H9 (cell line): ENCODE measurements at regions not wholly inside any gene's neighbourhood (a gene's known extent, or its start where the extent isn't known, plus 50 kb on each side); places are given as distances from the start of the nearest gene placed in this dataset.

Experiments
- DNase-seq: peaks from one replicate; pipeline ENCODE4 v3.0.0-alpha.2; 2017
- H2AFZ ChIP-seq: one replicate; pipeline ENCODE4 v1.6.1; 2013; ENCODE audit warnings: mild to moderate bottlenecking, low read length, control low read depth, moderate library complexity
- H2AK5ac ChIP-seq: 2 replicates; pipeline ENCODE4 v1.6.1; 2013; ENCODE audit warnings: low read length, control low read depth, mixed read lengths; ENCODE audit not compliant: insufficient read length
- H2BK120ac ChIP-seq: one replicate; pipeline ENCODE4 v1.6.1; 2013; ENCODE audit warnings: low read depth, mild to moderate bottlenecking, low read length, control low read depth, inconsistent platforms; ENCODE audit not compliant: poor library complexity, severe bottlenecking
- H2BK12ac ChIP-seq: 2 replicates; pipeline ENCODE4 v1.6.1; 2013; ENCODE audit warnings: low read length, control low read depth, mixed read lengths, low read depth; ENCODE audit not compliant: insufficient read length
- H2BK15ac ChIP-seq: 2 replicates; pipeline ENCODE4 v1.6.1; 2013; ENCODE audit warnings: low read depth, low read length, control low read depth
- H2BK20ac ChIP-seq: one replicate; pipeline ENCODE4 v1.6.1; 2013; ENCODE audit warnings: low read depth, mild to moderate bottlenecking, low read length, control low read depth, inconsistent platforms; ENCODE audit not compliant: poor library complexity, severe bottlenecking
- H2BK5ac ChIP-seq: 2 replicates; pipeline ENCODE4 v1.6.1; 2013; ENCODE audit warnings: low read length, control low read depth, mixed read lengths; ENCODE audit not compliant: insufficient read length
- H3K14ac ChIP-seq: 2 replicates; pipeline ENCODE4 v1.6.1; 2013; ENCODE audit warnings: low read length, control low read depth; ENCODE audit not compliant: insufficient read depth
- H3K18ac ChIP-seq: 2 replicates; pipeline ENCODE4 v1.6.1; 2013; ENCODE audit warnings: low read depth, mild to moderate bottlenecking, mixed read lengths, low read length, control low read depth; ENCODE audit not compliant: insufficient read length
- H3K23ac ChIP-seq: 2 replicates; pipeline ENCODE4 v1.6.1; 2013; ENCODE audit warnings: low read length, control low read depth, mixed read lengths, low read depth; ENCODE audit not compliant: insufficient read length
- H3K23me2 ChIP-seq: 2 replicates; pipeline ENCODE4 v1.6.1; 2013; ENCODE audit warnings: low read depth, mild to moderate bottlenecking, mixed read lengths, low read length, control low read depth; ENCODE audit not compliant: insufficient read length, poor library complexity, severe bottlenecking
- H3K27ac ChIP-seq: 2 replicates; pipeline ENCODE4 v1.5.1; 2013; ENCODE audit warnings: low read length, control low read depth, mixed read lengths, low read depth; ENCODE audit not compliant: insufficient read length
- H3K27me3 ChIP-seq: 2 replicates; pipeline ENCODE4 v1.6.1; 2013; ENCODE audit warnings: low read length, control low read depth, inconsistent platforms; ENCODE audit not compliant: insufficient read depth
- H3K4ac ChIP-seq: 2 replicates; pipeline ENCODE4 v1.6.1; 2013; ENCODE audit warnings: low read depth, mild to moderate bottlenecking, control low read depth, inconsistent platforms, low read length, moderate library complexity
- H3K4me1 ChIP-seq: 2 replicates; pipeline ENCODE4 v1.6.1; 2013; ENCODE audit warnings: low read length, control low read depth, inconsistent platforms; ENCODE audit not compliant: insufficient read depth
- H3K4me2 ChIP-seq: 2 replicates; pipeline ENCODE4 v1.6.1; 2013; ENCODE audit warnings: low read length, control low read depth, mixed read lengths; ENCODE audit not compliant: insufficient read length, insufficient read depth
- H3K56ac ChIP-seq: 2 replicates; pipeline ENCODE4 v1.6.1; 2013; ENCODE audit warnings: low read depth, mild to moderate bottlenecking, mixed read lengths, low read length, control low read depth; ENCODE audit not compliant: insufficient read length
- H3K79me1 ChIP-seq: 2 replicates; pipeline ENCODE4 v1.6.1; 2013; ENCODE audit warnings: low read depth, mild to moderate bottlenecking, moderate library complexity, low read length, control low read depth, inconsistent platforms; ENCODE audit not compliant: insufficient read depth, poor library complexity, severe bottlenecking
- H3K79me2 ChIP-seq: 2 replicates; pipeline ENCODE4 v1.6.1; 2013; ENCODE audit warnings: low read length, control low read depth, inconsistent platforms; ENCODE audit not compliant: insufficient read depth
- H3K9ac ChIP-seq: 2 replicates; pipeline ENCODE4 v1.6.1; 2013; ENCODE audit warnings: low read length, control low read depth, mixed read lengths; ENCODE audit not compliant: insufficient read length; ENCODE audit errors: extremely low read depth
- H3K9me3 ChIP-seq: one replicate; pipeline ENCODE4 v1.6.1; 2013; ENCODE audit warnings: low read depth, low read length, inconsistent platforms; ENCODE audit not compliant: control insufficient read depth
- H3T11ph ChIP-seq: one replicate; pipeline ENCODE4 v1.6.1; 2013; ENCODE audit warnings: mild to moderate bottlenecking, low read length, control low read depth, inconsistent platforms
- H4K20me1 ChIP-seq: one replicate; pipeline ENCODE4 v1.6.1; 2013; ENCODE audit not compliant: control insufficient read depth, insufficient read length, insufficient read depth
- H4K5ac ChIP-seq: 2 replicates; pipeline ENCODE4 v1.6.1; 2013; ENCODE audit warnings: low read depth, mild to moderate bottlenecking, mixed read lengths, low read length, control low read depth; ENCODE audit not compliant: insufficient read length
- H4K8ac ChIP-seq: replicated peaks from 2 replicates; pipeline ENCODE4 v1.6.1; 2013; ENCODE audit warnings: low read length, control low read depth, mixed read lengths, low read depth; ENCODE audit not compliant: insufficient read length
- H4K91ac ChIP-seq: 2 replicates; pipeline ENCODE4 v1.6.1; 2013; ENCODE audit warnings: low read depth, mild to moderate bottlenecking, moderate library complexity, mixed read lengths, low read length, control low read depth; ENCODE audit not compliant: insufficient read length
- H3K27ac Mint-ChIP-seq, 3 experiments: 2 replicates in 2 of 3; 3 replicates in 1 of 3; pipeline ENCODE4 v1.8.0; 2020 to 2021; ENCODE audit warnings: mixed read lengths in 3 of 3, mild to moderate bottlenecking in 1 of 3, moderate library complexity in 1 of 3
- H3K27me3 Mint-ChIP-seq: 2 replicates; pipeline ENCODE4 v1.8.0; 2021; ENCODE audit warnings: low read depth, mild to moderate bottlenecking, moderate library complexity, mixed read lengths
- H3K36me3 Mint-ChIP-seq, 3 experiments: 2 replicates in 2 of 3; 3 replicates in 1 of 3; pipeline ENCODE4 v1.8.0; 2020 to 2021; ENCODE audit warnings: low read depth in 3 of 3, mixed read lengths in 3 of 3; ENCODE audit not compliant: insufficient read depth in 1 of 3
- H3K4me1 Mint-ChIP-seq, 2 experiments: 2 replicates each; pipeline ENCODE4 v1.8.0; 2020; ENCODE audit warnings: mixed read lengths in 2 of 2
- H3K4me3 Mint-ChIP-seq, 2 experiments: 2 replicates in 1 of 2; 3 replicates in 1 of 2; pipeline ENCODE4 v1.8.0; 2020 to 2021; ENCODE audit warnings: mild to moderate bottlenecking in 2 of 2, mixed read lengths in 2 of 2, moderate library complexity in 1 of 2
- H3K9me3 Mint-ChIP-seq, 2 experiments: 2 replicates in 1 of 2; 3 replicates in 1 of 2; pipeline ENCODE4 v1.8.0; 2020; ENCODE audit warnings: mild to moderate bottlenecking in 2 of 2, mixed read lengths in 2 of 2, moderate library complexity in 1 of 2
- CTCF ChIP-seq: fragments of 200-600 bp; sonication (generic); conservative IDR thresholded peaks from 3 replicates; pipeline ENCODE4 v1.8.0; 2021; ENCODE audit warnings: antibody characterized with exemption, mild to moderate bottlenecking
- WGBS: extraction: QIAGEN DNeasy Blood & Tissue Kit; methylation state at CpG from one replicate; pipeline ENCODE4 v1.1.7; 2013; ENCODE audit warnings: missing lambda C conversion rate, low lambda C conversion rate, mixed read lengths; ENCODE audit not compliant: insufficient read length; ENCODE audit errors: extremely low coverage; 5-methylcytosine and 5-hydroxymethylcytosine counted together

DNA sequence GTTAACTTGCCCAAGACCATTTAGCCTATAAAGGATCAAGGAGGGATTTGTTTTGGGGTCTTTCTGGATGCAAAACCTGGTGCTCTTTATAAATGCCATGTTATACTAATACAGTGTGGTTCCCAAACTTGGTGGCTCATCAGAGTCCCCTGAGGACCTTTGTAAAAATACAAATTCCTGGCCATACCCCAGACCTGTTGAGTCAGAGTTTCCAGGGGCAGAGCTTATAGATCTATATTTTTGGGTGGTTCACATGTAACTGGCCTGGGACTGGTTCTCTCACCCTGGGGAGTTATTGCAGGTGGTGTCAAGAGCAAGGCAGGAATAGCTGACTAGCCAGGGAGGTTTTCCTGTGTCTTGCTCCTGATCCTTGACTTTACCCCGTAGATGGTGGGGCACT lies 136.9 kb upstream of the HNRNPU start:
- no peak overlapping the region for H3K56ac ChIP-seq
- H2BK15ac ChIP-seq = no peak overlapping the region
- H3K79me1 ChIP-seq = no peaks in the 10 kb centered on the region
- Mint-ChIP-seq H3K27ac (no peak overlapping the region), H3K36me3 (no peaks in the 10 kb centered on the region), H3K4me1 (0 out of 4 replicates have a peak, but pooled peaks cover 0 to 2% of the 10 kb centered on the region in 2 experiments), H3K27me3 (no peaks in the 10 kb centered on the region), H3K9me3 (no peaks in the 10 kb centered on the region), H3K4me3 (no peak overlapping the region)
- no peak for TF ChIP-seq CTCF
- H3K23me2 ChIP-seq = no peaks in the 10 kb centered on the region
- no peak overlapping the region for H4K5ac ChIP-seq
- H2AFZ ChIP-seq = no peak overlapping the region
- H4K20me1 ChIP-seq = no peaks in the 10 kb centered on the region
- H2BK20ac ChIP-seq = no peak overlapping the region
- no peaks in the 10 kb centered on the region for H3K9me3 ChIP-seq
- H2BK12ac ChIP-seq = no peak overlapping the region
- no peak overlapping the region for H3K18ac ChIP-seq
- no peak overlapping the region for H4K8ac ChIP-seq
- H2BK5ac ChIP-seq = no peak overlapping the region
- H3K79me2 ChIP-seq = no peaks in the 10 kb centered on the region
- no peak for DNase-seq
- WGBS = no CpG with 5 or more reads among the region's 1 CpG
- H2BK120ac ChIP-seq = no peak overlapping the region
- no peak overlapping the region for H3K4me2 ChIP-seq
- H3K23ac ChIP-seq = no peak overlapping the region
- H3K4ac ChIP-seq = no peak overlapping the region
- no peak overlapping the region for H2AK5ac ChIP-seq
- no peak overlapping the region for H3K9ac ChIP-seq
- H3K4me1 ChIP-seq = no peaks in the 10 kb centered on the region
- no peak overlapping the region for H3K14ac ChIP-seq
- H3T11ph ChIP-seq = no peak overlapping the region
- no peak overlapping the region for H4K91ac ChIP-seq
- H3K27ac ChIP-seq = no peak overlapping the region
- H3K27me3 ChIP-seq = no peaks in the 10 kb centered on the region
